ENCODE measurements at regions not wholly inside any gene's neighbourhood (a gene's known extent, or its start where the extent isn't known, plus 50 kb on each side); places are given as distances from the start of the nearest gene placed in this dataset.

DNA sequence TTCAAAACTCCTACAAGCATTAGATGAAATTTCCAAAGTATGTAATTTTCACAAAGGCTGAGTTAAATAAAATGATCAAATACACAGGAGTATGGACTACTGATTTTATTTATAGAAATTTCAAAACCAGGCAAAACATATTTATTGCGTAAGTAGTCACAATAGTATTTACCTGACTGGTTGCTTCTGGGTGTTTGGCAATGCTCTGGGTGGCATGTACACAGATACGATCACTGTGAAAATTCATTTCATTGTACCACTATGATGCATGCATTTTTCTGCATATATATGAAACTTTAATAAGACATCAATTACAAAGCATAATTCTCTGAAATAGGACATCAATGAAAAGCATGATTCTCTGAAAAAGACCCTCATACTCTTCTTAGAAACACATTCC lies 384.2 kb downstream of the TLL1 start:
- intact Hi-C loops (cut with micrococcal nuclease; ENCODE audit: unreplicated experiment) = no loop called here
- TF ChIP-seq CTCF (IDR thresholded peaks at IDR 0.05; ENCODE audit: insufficient read depth in 1 of 2, low read depth in 1 of 2, low read length in 1 of 2, severe bottlenecking in 1 of 2, unreplicated experiment in 1 of 2) = no peak
- Mint-ChIP-seq H3K4me1 (ENCODE audit: low read depth, unreplicated experiment) (no peaks in the 10 kb centered on the region), H3K27me3 (ENCODE audit: insufficient read depth, unreplicated experiment) (peaks cover 2% of the 10 kb centered on the region), H3K27ac (ENCODE audit: unreplicated experiment) (no peak overlapping the region), H3K36me3 (ENCODE audit: insufficient read depth, unreplicated experiment) (no peaks in the 10 kb centered on the region), H3K9me3 (ENCODE audit: unreplicated experiment) (no peaks in the 10 kb centered on the region), H3K4me3 (ENCODE audit: unreplicated experiment) (no peak overlapping the region)
- no TSS peak for BruUV-seq (replicated peaks)
- Histone ChIP-seq H3K4me3 (ENCODE audit: low read depth, low read length) (no peak overlapping the region), H3K9me3 (no peaks in the 10 kb centered on the region), H3K36me3 (ENCODE audit: control insufficient read depth, insufficient read depth, low read length) (no peaks in the 10 kb centered on the region), H3K27me3 (replicated peaks; ENCODE audit: control insufficient read depth, insufficient read depth, low read length) (no peaks in the 10 kb centered on the region), H3K4me1 (no peaks in the 10 kb centered on the region)
- DNase-seq = no peak
- POLR2A ChIA-PET = no interaction called here
- CTCF ChIA-PET = no interaction called here

GRCh38 chr4:166257891-166258290 lies 384.9 kb downstream of the TLL1 start:
- H3K4me1 Mint-ChIP-seq (ENCODE audit: low read depth, unreplicated experiment) = no peaks in the 10 kb centered on the region

GRCh38 chr4:166259081-166259480 lies 386.0 kb downstream of the TLL1 start:
- Histone ChIP-seq H3K4me1 (no peaks in the 10 kb centered on the region), H3K27me3 (replicated peaks; ENCODE audit: control insufficient read depth, insufficient read depth, low read length) (no peaks in the 10 kb centered on the region), H3K36me3 (ENCODE audit: control insufficient read depth, insufficient read depth, low read length) (no peaks in the 10 kb centered on the region), H3K9me3 (no peaks in the 10 kb centered on the region), H3K4me3 (ENCODE audit: low read depth, low read length) (no peak overlapping the region)
- no peaks in the 10 kb centered on the region for H3K9me3 Mint-ChIP-seq (ENCODE audit: unreplicated experiment)
- no peaks in the 10 kb centered on the region for H3K4me1 Mint-ChIP-seq (ENCODE audit: low read depth, unreplicated experiment)
- no peak for DNase-seq
- BruUV-seq (replicated peaks) = no TSS peak
- H3K27me3 Mint-ChIP-seq (ENCODE audit: insufficient read depth, unreplicated experiment) = peaks cover 2% of the 10 kb centered on the region
- CTCF ChIA-PET = no interaction called here
- H3K4me3 Mint-ChIP-seq (ENCODE audit: unreplicated experiment) = no peak overlapping the region
- no peak for TF ChIP-seq CTCF (IDR thresholded peaks at IDR 0.05; ENCODE audit: insufficient read depth in 1 of 2, low read depth in 1 of 2, low read length in 1 of 2, severe bottlenecking in 1 of 2, unreplicated experiment in 1 of 2)
- intact Hi-C loops (cut with micrococcal nuclease; ENCODE audit: unreplicated experiment) = no loop called here
- H3K36me3 Mint-ChIP-seq (ENCODE audit: insufficient read depth, unreplicated experiment) = no peaks in the 10 kb centered on the region
- POLR2A ChIA-PET = no interaction called here
- H3K27ac Mint-ChIP-seq (ENCODE audit: unreplicated experiment) = no peak overlapping the region

More at GRCh38 chr4:166257891-166258290, 384.9 kb downstream of the TLL1 start:
- no peaks in the 10 kb centered on the region for H3K4me1 ChIP-seq
- no peaks in the 10 kb centered on the region for H3K9me3 ChIP-seq
- DNase-seq = no peak
- Mint-ChIP-seq H3K27ac (ENCODE audit: unreplicated experiment) (no peak overlapping the region), H3K36me3 (ENCODE audit: insufficient read depth, unreplicated experiment) (no peaks in the 10 kb centered on the region), H3K27me3 (ENCODE audit: insufficient read depth, unreplicated experiment) (peaks cover 2% of the 10 kb centered on the region), H3K9me3 (ENCODE audit: unreplicated experiment) (no peaks in the 10 kb centered on the region), H3K4me3 (ENCODE audit: unreplicated experiment) (no peak overlapping the region)
- no peak overlapping the region for H3K4me3 ChIP-seq (ENCODE audit: low read depth, low read length)
- BruUV-seq (replicated peaks) = no TSS peak
- TF ChIP-seq CTCF (IDR thresholded peaks at IDR 0.05; ENCODE audit: insufficient read depth in 1 of 2, low read depth in 1 of 2, low read length in 1 of 2, severe bottlenecking in 1 of 2, unreplicated experiment in 1 of 2) = no peak
- H3K27me3 ChIP-seq (replicated peaks; ENCODE audit: control insufficient read depth, insufficient read depth, low read length) = no peaks in the 10 kb centered on the region
- H3K36me3 ChIP-seq (ENCODE audit: control insufficient read depth, insufficient read depth, low read length) = no peaks in the 10 kb centered on the region
- intact Hi-C loops (cut with micrococcal nuclease; ENCODE audit: unreplicated experiment) = no loop called here
- CTCF ChIA-PET = no interaction called here
- POLR2A ChIA-PET = no interaction called here
